ENCODE measurements at regions not wholly inside any gene's neighbourhood (a gene's known extent, or its start where the extent isn't known, plus 50 kb on each side); places are given as distances from the start of the nearest gene placed in this dataset.

DNA sequence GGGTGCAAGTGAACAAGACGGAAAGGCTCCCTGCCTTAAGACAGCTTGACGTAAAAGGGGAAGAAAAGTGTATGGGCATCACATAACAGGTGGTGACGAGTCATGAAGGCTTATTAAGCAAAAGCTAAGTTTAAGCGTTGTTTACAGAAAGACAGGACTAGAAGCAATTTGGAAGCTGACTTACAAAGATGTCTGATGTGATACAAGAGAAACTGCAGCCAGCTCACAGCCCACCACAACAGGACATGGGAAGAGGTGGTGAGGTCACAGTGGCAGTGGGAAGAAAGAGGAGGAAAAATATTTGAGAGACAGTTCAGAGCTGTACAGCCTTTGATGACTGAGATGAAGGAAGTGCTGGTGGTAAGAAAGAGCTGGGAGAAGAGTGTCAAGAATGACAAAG is 181.6 kb downstream of the KLF12 start:
- no peak for DNase-seq (ENCODE audit: extremely low read depth, insufficient read length)
- TF ChIP-seq, protein P1, sequence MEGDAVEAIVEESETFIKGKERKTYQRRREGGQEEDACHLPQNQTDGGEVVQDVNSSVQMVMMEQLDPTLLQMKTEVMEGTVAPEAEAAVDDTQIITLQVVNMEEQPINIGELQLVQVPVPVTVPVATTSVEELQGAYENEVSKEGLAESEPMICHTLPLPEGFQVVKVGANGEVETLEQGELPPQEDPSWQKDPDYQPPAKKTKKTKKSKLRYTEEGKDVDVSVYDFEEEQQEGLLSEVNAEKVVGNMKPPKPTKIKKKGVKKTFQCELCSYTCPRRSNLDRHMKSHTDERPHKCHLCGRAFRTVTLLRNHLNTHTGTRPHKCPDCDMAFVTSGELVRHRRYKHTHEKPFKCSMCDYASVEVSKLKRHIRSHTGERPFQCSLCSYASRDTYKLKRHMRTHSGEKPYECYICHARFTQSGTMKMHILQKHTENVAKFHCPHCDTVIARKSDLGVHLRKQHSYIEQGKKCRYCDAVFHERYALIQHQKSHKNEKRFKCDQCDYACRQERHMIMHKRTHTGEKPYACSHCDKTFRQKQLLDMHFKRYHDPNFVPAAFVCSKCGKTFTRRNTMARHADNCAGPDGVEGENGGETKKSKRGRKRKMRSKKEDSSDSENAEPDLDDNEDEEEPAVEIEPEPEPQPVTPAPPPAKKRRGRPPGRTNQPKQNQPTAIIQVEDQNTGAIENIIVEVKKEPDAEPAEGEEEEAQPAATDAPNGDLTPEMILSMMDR (IDR thresholded peaks at IDR 0.05; ENCODE audit: insufficient read depth, low read length, poor library complexity, severe bottlenecking) = no peak
- no peaks in the 10 kb centered on the region for H3K36me3 ChIP-seq (ENCODE audit: control insufficient read depth, insufficient read depth, low read length)
- no peak overlapping the region for H3K4me3 ChIP-seq (replicated peaks; ENCODE audit: low read depth, low read length)
- H3K27me3 ChIP-seq (replicated peaks; ENCODE audit: control insufficient read depth, insufficient read depth, low read length) = no peaks in the 10 kb centered on the region

GRCh38 chr13:73948848-73949529 is 185.2 kb downstream of the KLF12 start:
- no peak for DNase-seq (ENCODE audit: extremely low read depth, insufficient read length)
- H3K36me3 ChIP-seq (ENCODE audit: control insufficient read depth, insufficient read depth, low read length) = no peaks in the 10 kb centered on the region; the same call in 1 of the 2 replicates
- H3K27me3 ChIP-seq (replicated peaks; ENCODE audit: control insufficient read depth, insufficient read depth, low read length) = no peaks in the 10 kb centered on the region
- TF ChIP-seq, protein P1 (IDR thresholded peaks at IDR 0.05; ENCODE audit: insufficient read depth, low read length, poor library complexity, severe bottlenecking) = no peak
- no peak overlapping the region for H3K4me3 ChIP-seq (replicated peaks; ENCODE audit: low read depth, low read length)

- no peak for DNase-seq (ENCODE audit: extremely low read depth, insufficient read length)
- H3K36me3 ChIP-seq (ENCODE audit: control insufficient read depth, insufficient read depth, low read length) = no peaks in the 10 kb centered on the region; the same call in 1 of the 2 replicates
- H3K4me3 ChIP-seq (replicated peaks; ENCODE audit: low read depth, low read length) = no peak overlapping the region
Observed at GRCh38 chr13:73945871-73946270, 188.3 kb downstream of the KLF12 start.

GRCh38 chr13:73945382-73945781 is 188.8 kb downstream of the KLF12 start:
- Histone ChIP-seq H3K27me3 (replicated peaks; ENCODE audit: control insufficient read depth, insufficient read depth, low read length) (no peaks in the 10 kb centered on the region), H3K36me3 (ENCODE audit: control insufficient read depth, insufficient read depth, low read length) (no peaks in the 10 kb centered on the region; the same call in 1 of the 2 replicates), H3K4me3 (replicated peaks; ENCODE audit: low read depth, low read length) (no peak overlapping the region)
- TF ChIP-seq, protein P1 (IDR thresholded peaks at IDR 0.05; ENCODE audit: insufficient read depth, low read length, poor library complexity, severe bottlenecking) = no peak
- no peak for DNase-seq (ENCODE audit: extremely low read depth, insufficient read length)

More at GRCh38 chr13:73945871-73946270, 188.3 kb downstream of the KLF12 start:
- no peaks in the 10 kb centered on the region for H3K27me3 ChIP-seq (replicated peaks; ENCODE audit: control insufficient read depth, insufficient read depth, low read length)
- TF ChIP-seq, protein P1 (IDR thresholded peaks at IDR 0.05; ENCODE audit: insufficient read depth, low read length, poor library complexity, severe bottlenecking) = no peak

DNA sequence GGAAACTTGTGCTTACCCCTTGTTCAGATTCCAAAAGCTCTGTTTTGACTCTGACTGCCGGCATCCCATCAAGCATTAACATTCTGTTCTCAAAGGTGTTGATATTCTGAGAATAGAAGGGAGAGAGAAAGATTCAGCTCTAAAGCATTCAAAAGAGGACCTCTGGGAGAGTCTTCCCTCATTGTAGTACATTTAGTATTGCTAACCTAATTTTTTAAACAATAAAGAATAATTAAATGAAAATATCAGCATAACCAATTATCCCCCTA is 190.3 kb downstream of the KLF12 start:
- H3K27me3 ChIP-seq (replicated peaks; ENCODE audit: control insufficient read depth, insufficient read depth, low read length) = no peaks in the 10 kb centered on the region
- TF ChIP-seq, protein P1 (IDR thresholded peaks at IDR 0.05; ENCODE audit: insufficient read depth, low read length, poor library complexity, severe bottlenecking) = no peak
- no peaks in the 10 kb centered on the region; the same call in 1 of the 2 replicates for H3K36me3 ChIP-seq (ENCODE audit: control insufficient read depth, insufficient read depth, low read length)
- H3K4me3 ChIP-seq (replicated peaks; ENCODE audit: low read depth, low read length) = no peak overlapping the region
- no peak for DNase-seq (ENCODE audit: extremely low read depth, insufficient read length)
